Activated effector memory CD4-positive, alpha-beta T cell treated with anti-CD3 and anti-CD28 coated beads, Interleukin-2, amount 50 U/mL, for 16 hours (primary cell): ENCODE measurements at regions not wholly inside any gene's neighbourhood (a gene's known extent, or its start where the extent isn't known, plus 50 kb on each side); places are given as distances from the start of the nearest gene placed in this dataset.
"Not testable (repeated sequence)": the region's sequence is repeated elsewhere in the genome, so short reads cannot be mapped to it uniquely, and the experiment has no call there.

ENCODE experiments used
- DNase-seq: peaks from one replicate; pipeline ENCODE4 v3.0.0-alpha.2; 2020

DNA sequence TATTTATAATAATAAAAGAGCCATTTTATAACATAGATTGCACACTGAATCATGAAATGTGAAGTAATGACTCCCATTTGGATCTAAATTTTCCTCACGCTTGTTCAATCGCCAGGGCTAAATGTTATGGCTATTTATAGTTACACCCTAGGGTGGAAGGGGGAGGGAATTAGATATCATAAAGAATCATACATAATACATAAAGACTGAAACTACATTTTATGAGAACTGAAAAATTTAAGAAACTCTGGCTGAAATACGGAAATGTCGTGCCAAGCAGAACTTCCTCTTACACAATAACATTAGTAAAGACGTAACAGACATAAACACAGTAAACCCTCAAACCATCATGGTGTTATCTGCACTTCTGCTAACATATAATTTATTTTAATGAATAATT lies 327.5 kb upstream of the PHF14 start:
- no peak for DNase-seq

DNA sequence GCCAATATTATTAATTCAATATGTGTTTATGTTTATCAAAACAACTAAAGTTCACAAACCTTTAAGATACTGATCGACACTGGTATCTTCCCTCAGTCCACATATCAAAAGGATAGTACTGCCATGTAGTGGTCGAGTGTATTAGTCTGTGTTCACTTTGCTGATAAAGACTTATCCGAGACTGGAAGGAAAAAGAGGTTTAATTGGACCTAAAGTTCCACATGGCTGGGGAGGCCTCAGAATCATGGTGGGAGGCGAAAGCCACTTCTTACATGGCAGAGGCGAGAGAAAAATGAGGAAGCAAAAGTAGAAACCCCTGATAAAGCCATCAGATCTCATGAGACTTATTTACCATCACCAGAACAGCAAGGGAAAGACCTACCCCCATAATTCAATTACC lies 325.4 kb upstream of the PHF14 start:
- DNase-seq = no peak

DNA sequence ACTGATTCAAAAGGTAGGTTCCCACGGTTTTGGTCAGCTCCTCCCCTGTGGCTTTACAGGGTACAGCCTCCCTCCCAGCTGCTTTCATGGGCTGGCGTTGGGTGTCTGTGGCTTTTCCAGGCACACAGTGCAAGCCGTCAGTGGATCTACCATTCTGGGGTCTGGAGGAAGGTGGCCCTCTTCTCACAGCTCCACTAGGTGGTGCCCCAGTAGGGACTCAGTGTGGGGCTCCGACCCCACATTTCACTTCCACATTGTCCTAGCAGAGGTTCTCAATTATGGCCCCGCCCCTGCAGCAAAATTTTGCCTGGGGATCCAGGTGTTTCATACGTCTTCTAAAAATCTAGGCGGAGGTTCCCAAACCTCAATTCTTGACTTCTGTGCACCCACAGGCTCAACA lies 324.6 kb upstream of the PHF14 start:
- DNase-seq = not testable (repeated sequence)

DNA sequence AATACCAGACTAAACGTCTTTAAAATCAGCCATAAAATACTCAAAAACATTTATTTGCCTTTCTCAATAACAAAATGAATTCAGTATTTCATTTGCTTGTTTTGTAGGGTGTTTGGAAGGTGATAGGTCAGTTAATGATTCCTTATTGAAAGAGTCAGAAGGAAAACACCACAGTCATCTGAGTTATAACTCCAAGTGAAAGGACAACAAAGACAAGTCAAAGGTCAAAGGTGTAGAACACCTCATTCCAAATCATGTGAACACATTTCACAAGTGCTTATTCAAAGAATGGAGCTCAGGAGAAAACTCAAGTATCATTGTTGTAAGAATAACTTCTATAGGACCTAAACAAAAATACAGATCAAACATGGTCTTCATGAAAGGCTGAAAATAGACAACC lies 318.6 kb upstream of the PHF14 start:
- DNase-seq = no peak

DNA sequence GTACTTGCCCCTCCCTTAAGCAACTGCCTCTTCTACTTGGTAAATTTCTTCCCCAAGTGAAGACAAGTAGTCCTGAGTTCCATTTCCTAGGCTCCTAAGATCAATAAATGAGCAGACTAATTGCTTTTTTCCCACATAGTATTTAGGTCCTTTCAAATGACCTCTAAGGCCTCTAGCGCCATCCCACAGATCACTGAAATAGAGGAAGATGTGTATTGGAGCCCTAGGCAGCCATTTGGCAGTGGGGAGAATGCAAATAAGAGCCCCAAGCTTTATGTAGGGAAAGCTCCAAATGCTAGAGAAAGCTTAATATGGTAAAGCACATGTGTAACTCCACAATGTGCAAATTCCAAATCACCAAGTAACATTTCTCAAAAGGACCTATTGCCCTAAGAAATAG lies 316.5 kb upstream of the PHF14 start:
- no peak for DNase-seq

GRCh38 chr7:10657837-10658236 lies 315.8 kb upstream of the PHF14 start:
- DNase-seq = no peak

GRCh38 chr7:10662491-10662890 lies 311.2 kb upstream of the PHF14 start:
- DNase-seq = no peak

DNA sequence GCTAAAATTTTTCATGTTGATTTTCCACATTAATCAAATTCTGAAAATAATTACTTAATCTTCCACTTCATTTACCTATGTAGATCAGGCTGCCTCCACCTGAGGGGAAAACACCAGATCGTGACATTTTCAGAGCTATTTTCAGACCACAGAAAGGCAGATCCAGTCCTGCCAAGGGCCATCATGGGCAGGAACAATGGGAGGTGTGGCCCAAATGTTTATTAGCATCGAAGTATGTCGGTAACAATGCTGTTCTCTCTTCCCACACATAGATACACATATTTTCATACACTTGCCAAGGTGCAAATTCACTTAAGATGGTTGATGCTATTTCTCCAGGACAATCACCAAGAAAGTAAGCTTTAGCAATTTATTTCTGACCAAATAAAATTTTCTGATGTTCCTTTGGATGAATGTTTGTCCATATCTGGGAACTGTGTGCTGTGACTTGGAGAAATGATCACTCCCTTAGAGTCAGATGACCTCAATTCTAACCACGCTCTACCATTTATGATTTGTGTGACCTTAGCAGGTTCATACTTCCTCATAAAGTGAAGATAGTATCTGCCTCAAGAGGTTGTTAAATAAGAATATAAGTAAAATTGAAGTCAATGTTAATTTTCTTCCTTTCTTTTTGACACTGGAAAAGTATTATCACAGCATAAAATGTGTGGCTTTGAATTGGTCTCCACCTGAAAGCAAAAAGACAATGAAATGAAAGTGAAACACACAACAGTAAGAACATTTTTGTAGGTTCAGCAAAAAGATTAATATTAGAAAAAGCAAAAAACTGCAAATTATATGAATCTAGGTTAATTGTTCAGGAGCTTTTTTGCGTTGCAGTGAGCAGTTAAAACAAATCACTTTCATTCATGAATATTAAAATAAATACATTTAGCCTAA lies 310.4 kb upstream of the PHF14 start:
- DNase-seq = no peak

DNA sequence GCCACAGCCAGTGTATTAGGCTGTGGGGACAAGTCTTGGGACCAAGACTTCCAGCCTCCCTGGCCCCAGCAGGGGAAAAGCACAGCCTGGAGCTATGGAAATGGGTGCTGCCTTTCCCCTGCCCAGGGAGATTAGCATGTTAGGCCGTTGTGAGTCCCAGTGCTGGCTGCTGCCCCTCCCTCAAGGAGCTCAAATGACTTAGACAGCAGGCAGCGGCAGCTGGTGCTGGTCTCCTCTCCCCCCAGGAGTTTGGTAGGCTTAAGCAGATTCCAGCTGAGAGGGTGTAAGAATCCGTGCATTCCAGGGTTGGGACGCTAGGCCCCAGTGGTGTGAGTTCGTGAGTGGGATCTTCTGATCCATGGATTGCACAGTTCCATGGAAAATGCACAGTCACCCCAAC lies 301.5 kb upstream of the PHF14 start:
- no peak for DNase-seq

- no peak for DNase-seq
Measured at GRCh38 chr7:10677211-10677610, 296.5 kb upstream of the PHF14 start.

DNA sequence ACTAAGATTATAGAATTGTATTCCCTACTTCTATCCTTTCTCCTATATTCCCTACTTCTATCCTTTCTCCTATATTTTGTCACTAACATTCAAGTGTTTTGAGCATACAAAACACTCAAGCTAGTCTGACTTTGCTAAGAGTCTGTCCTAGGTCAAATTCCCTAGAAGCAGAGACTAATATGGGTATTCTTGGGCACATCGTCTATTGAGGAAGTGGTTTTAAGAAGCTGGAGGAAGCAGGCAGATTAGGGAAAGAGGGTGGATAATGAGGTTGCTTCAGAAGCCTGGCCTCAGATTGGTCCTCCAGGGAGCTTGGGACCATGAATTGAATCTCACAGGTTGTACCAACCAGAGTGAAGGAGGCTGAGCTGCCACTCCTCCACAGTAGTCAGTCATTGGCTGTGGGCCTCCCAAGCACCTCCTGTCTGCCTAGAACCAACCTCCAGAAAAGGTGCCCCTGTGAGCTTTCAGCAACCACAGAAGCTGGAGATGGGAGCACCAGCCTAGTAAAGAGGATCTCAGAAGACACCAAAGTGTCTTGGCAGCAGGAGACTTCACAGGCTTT lies 295.9 kb upstream of the PHF14 start:
- DNase-seq = no peak

GRCh38 chr7:10684606-10685005 lies 289.1 kb upstream of the PHF14 start:
- no peak for DNase-seq

GRCh38 chr7:10685040-10685439 lies 288.6 kb upstream of the PHF14 start:
- DNase-seq = no peak

DNA sequence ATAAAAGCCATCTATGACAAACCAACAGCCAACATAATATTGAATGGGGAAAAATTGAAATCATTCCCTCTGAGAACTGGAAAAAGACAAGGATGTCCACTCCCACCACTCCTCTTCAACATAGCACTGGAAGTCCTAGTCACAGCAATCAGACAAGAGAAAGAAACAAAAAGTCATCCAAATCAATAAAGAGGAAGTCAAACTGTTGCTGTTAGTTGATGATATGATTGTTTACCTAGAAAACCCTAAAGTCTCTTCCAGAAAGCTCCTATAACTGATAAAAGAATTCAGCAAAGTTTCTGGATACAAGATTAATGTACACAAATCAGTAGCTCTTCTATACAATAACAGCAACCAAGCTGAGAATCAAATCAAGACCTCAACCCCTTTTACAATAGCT lies 285.1 kb upstream of the PHF14 start:
- DNase-seq = no peak

DNA sequence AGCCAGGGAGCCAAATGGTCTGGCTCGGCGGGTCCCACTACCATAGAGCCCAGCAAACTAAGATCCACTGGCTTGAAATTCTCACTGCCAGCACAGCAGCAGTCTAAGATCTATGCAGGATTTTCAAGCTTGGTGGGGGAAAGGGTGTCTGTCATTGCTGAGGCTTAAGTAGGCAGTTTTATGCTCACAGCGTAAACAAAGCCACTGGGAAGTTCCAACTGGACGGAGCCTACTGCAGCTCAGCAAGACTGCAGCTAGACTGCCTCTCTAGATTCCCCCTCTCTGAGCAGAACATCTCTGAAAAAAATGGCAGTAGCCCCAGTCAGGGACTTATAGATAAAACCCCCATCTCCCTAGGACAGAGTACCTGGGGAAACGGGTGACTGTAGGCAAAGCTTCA lies 277.6 kb upstream of the PHF14 start:
- no peak for DNase-seq

DNA sequence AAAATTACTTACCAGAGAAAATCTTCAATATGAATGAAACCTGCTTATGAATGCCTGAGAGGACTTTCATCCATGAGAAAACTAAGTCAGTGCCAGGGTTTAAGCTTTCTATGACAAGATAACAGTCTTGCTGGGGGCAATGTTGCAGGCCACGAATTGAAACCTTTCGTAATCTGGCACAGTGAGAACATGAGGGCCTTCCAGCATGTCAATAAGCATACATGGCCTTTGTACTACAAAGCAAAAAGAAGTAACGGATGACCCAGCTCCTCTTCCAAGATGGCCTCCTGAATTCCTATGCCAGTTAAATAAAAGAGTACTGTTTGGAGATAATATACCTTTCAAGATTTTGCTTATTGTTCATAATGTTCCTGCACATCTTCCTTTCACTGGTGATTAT lies 270.6 kb upstream of the PHF14 start:
- DNase-seq = no peak

DNA sequence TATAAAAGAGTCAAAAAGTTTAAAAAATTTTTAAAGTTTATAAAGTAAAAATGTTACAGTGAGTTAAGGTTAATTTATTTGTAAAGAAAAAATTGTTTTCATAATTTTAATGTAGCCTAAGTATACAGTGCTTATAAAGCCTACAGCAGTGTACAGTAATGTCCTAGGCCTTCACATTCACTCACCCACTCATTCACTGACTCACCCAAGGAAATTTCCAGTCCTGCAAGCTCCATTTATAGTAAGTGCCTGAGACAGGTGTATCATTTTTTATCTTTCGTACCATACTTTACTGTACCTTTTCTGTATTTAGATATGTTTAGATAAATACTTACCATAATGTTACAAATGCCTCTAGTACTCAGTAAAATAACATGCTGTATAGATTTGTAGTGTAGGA lies 269.7 kb upstream of the PHF14 start:
- DNase-seq = no peak

DNA sequence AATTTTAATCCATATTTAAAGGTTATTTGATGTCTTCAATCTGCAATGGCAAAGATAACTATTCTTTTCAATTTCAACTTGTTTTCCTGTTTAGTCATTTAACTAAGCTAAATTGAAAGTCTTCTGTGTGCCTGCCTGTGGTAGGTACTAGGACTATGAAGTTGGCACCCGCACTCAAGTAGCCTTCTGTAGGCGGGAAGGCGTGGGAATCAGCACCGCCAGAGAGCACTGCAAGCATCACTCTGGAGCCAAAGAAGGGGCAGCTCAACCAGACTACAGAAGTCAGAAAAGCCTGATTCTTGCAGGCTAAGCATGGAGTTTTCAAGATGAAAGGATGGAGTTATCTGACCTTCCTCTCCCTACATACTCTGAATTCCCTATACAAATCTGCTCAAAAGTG lies 269.0 kb upstream of the PHF14 start:
- no peak for DNase-seq

DNA sequence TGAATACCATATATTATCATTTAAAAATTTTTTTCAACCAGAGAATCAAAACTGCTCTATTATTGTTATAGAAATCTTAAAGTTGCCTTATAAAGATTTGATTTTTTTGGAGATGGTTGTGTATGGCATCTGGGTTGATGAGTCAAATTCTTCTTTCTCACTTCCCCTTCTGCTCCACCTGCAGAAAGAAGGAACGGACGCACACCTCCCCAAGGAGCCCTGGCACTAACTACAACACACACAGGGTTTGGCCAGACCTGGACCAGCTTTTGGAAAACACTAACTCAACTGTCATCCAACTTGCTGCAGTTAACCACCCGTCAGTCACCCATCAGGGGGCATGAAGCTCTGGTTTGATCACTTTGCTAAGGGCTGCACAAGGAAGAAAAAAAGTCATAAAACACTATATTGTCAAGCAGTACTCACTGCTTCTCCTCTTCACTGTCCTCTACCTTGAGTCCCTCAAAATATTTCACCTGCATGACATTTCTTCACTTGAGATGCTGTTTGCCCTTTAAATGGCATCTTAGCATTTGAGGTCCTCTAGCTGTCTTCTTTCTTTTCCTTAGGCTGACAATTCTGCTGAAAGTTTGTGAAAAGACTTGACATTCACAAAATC lies 266.7 kb upstream of the PHF14 start:
- DNase-seq = no peak

- no peak for DNase-seq
Measured at GRCh38 chr7:10707519-10707918, 266.2 kb upstream of the PHF14 start.

- no peak for DNase-seq
Measured at GRCh38 chr7:10708447-10708846, 265.2 kb upstream of the PHF14 start.

DNA sequence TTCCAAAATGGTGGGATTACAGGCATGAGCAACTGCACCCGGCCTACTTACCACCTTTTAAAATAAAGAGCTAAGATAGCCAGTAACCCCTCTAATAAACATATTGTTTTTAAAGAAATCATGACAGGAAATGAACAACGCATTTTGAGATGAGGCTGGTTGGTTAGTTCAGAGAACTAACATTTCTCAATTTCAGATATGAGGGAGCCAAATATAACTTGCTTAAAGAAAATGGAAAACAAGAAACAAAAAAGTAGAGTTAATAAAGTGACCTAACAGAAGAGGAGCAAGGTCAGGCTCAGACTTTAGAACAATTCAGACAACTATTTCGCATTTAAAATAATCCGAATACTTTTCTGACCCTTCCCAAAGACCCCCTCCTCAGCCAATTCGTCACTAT lies 254.9 kb upstream of the PHF14 start:
- no peak for DNase-seq

DNA sequence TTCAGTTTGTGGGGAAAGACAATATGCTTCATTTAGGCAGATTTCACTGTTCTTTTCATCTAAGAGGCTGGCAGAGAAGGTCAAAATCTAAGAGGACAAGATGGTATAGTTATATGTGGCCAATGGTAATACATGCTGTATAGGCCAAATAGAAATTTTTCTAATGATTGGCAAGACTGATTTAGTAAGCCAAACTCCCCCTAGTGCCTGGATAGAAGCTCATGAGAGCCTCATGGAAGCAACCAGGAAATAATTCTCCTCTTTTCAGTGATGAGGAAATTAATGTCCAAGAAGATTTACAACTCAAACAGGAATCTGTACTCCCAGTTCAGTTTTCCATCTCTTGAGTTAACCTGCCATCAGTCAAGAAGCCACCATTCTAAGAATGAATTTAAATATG lies 253.6 kb upstream of the PHF14 start:
- DNase-seq = no peak

GRCh38 chr7:10721289-10721688 lies 252.4 kb upstream of the PHF14 start:
- DNase-seq = no peak
